BLaER1 (cell line): ENCODE measurements at regions not wholly inside any gene's neighbourhood (a gene's known extent, or its start where the extent isn't known, plus 50 kb on each side); places are given as distances from the start of the nearest gene placed in this dataset.

Source experiments
- H3K27ac ChIP-seq: shearing (Covaris generic); formaldehyde crosslinking; 2 replicates; pipeline ENCODE4 v1.8.1; 2022
- H3K27me3 ChIP-seq: shearing (Covaris generic); formaldehyde crosslinking; 2 replicates; pipeline ENCODE4 v1.8.1; 2022
- H3K36me3 ChIP-seq: shearing (Covaris generic); formaldehyde crosslinking; 2 replicates; pipeline ENCODE4 v1.8.1; 2022
- H3K4me1 ChIP-seq: shearing (Covaris generic); formaldehyde crosslinking; 2 replicates; pipeline ENCODE4 v1.8.1; 2022
- H3K4me2 ChIP-seq: shearing (Covaris generic); formaldehyde crosslinking; 2 replicates; pipeline ENCODE4 v1.8.1; 2022
- H3K4me3 ChIP-seq: shearing (Covaris generic); formaldehyde crosslinking; 2 replicates; pipeline ENCODE4 v1.8.1; 2022
- H3K9ac ChIP-seq: shearing (Covaris generic); formaldehyde crosslinking; 2 replicates; pipeline ENCODE4 v1.8.1; 2022
- H3K9me3 ChIP-seq: shearing (Covaris generic); formaldehyde crosslinking; 2 replicates; pipeline ENCODE4 v1.8.1; 2022
- H4K20me1 ChIP-seq: shearing (Covaris generic); formaldehyde crosslinking; 2 replicates; pipeline ENCODE4 v1.8.1; 2022
- Cebpa-rat ChIP-seq: shearing (Covaris generic); IDR thresholded peaks from 2 replicates; pipeline ENCODE4 v1.8.1; 2022

DNA sequence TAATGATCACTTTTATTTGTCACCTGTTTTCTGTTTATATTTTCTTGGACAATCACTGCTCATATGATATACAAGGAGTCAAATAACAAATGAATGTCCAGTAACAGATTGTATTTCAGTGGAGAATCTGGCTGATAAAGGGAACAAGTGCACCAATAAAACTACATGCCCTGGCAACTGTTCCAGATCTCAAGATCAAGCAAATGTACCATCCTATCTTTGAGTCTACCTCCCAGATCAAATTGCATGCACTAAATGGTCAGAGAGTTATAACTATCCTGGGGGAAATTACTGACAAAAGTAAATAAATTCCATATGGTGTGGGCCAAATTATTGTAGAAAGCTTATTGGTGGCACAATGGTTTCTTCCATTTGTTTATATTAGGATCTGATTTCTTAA, 452.8 kb downstream of the MBD2 start:
- no peak for TF ChIP-seq Cebpa-rat
- Histone ChIP-seq H3K4me2 (no peak overlapping the region), H3K27me3 (no peaks in the 10 kb centered on the region), H3K4me3 (no peak overlapping the region), H3K9me3 (no peaks in the 10 kb centered on the region), H3K36me3 (no peaks in the 10 kb centered on the region), H3K4me1 (no peaks in the 10 kb centered on the region), H3K9ac (no peak overlapping the region), H4K20me1 (no peaks in the 10 kb centered on the region), H3K27ac (no peak overlapping the region)

DNA sequence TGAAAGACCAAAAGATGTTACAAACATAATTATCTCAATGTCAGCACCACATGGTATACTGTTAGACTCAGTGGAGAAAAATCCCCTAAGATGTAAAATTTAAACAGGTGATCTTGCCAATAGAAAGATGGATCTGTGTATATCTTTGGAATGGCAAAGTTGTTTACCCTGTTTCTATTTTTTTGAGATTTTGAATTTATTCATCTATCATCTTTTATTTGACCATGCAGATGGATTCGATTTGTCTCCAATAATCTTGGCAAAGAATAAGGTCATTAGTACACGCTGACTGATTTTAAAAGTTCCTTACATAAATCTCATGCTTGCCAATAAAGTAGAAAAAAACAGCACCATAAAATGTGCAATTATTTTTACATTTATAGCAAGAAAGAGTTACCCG, 459.3 kb downstream of the MBD2 start:
- H3K9me3 ChIP-seq = no peaks in the 10 kb centered on the region
- no peak for TF ChIP-seq Cebpa-rat
- H3K36me3 ChIP-seq = no peaks in the 10 kb centered on the region
- no peak overlapping the region for H3K27ac ChIP-seq
- no peak overlapping the region for H3K9ac ChIP-seq
- 0 out of 2 replicates have a peak, but pooled peaks cover 3% of the 10 kb centered on the region for H3K4me1 ChIP-seq
- no peaks in the 10 kb centered on the region for H3K27me3 ChIP-seq
- H3K4me2 ChIP-seq = no peak overlapping the region
- no peaks in the 10 kb centered on the region for H4K20me1 ChIP-seq
- no peak overlapping the region for H3K4me3 ChIP-seq

DNA sequence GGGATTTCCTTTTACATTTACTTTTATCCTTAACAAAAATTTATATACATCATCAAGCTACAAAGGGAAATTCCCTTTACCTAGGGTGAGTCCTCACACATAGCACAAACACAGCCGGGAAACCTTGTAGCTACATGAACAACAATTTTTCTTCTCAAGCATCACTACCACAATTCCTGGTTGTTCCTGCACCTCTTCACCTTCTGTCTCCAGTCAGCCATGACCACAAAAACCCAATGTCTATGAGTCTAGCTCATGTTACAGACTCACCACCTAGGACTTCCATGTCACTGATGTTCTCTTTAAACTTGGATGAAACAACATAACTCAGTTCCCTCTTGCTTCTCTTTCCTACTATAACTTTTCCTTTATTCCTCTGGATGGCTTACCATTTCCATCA, 460.4 kb downstream of the MBD2 start:
- H3K27ac ChIP-seq = no peak overlapping the region
- no peaks in the 10 kb centered on the region for H3K9me3 ChIP-seq
- H3K4me1 ChIP-seq = 0 out of 2 replicates have a peak, but pooled peaks cover 3% of the 10 kb centered on the region
- no peak overlapping the region for H3K9ac ChIP-seq
- TF ChIP-seq Cebpa-rat = no peak
- H3K4me2 ChIP-seq = no peak overlapping the region
- H3K4me3 ChIP-seq = no peak overlapping the region
- no peaks in the 10 kb centered on the region for H3K36me3 ChIP-seq
- H3K27me3 ChIP-seq = no peaks in the 10 kb centered on the region
- H4K20me1 ChIP-seq = no peaks in the 10 kb centered on the region

DNA sequence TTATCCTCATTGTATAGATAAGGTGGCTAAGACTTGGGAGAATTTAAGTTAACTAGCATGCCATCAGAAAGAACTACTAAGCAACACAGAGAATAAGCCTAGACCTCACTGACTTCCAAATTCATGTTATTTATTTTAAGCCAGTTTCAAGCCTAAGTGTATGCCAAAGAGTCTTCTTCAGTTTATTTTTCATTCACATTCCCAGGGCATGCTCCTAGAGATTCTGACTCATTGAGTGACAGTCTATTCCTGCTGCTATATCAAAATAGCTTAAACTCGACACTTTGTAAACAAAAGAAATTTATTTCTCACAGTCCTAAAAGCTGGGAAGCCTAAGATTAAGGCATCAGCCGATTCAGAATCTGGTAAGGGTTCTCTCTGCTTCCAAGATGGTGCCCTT, 467.1 kb downstream of the MBD2 start:
- no peak overlapping the region for H3K4me2 ChIP-seq
- H3K9ac ChIP-seq = no peak overlapping the region
- H3K27ac ChIP-seq = no peak overlapping the region

DNA sequence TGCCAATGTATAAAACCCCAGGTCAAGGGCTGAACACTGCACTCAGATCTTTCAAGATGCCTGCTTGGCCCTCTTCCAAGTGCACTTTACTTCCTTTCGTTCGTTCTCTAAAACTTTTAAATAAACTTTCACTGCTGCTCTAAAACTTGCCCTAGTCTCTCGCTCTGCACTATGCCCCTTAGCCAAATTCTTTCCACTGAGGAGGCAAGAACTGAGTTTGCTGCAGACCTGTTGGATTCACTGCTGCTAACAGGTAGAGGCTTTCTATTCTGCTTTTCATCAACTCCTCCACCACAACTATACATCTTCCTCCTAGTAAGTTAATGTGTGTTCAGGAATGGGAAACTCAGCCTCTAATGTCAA, 467.9 kb downstream of the MBD2 start:
- Histone ChIP-seq H3K9me3 (no peaks in the 10 kb centered on the region), H3K9ac (no peak overlapping the region), H3K36me3 (no peaks in the 10 kb centered on the region), H3K27ac (no peak overlapping the region), H4K20me1 (no peaks in the 10 kb centered on the region), H3K4me3 (no peak overlapping the region), H3K4me1 (no peaks in the 10 kb centered on the region), H3K4me2 (no peak overlapping the region), H3K27me3 (no peaks in the 10 kb centered on the region)
- TF ChIP-seq Cebpa-rat = no peak

More for the DNA sequence above, 467.1 kb downstream of the MBD2 start:
- H3K4me1 ChIP-seq = no peaks in the 10 kb centered on the region
- H3K36me3 ChIP-seq = no peaks in the 10 kb centered on the region
- no peaks in the 10 kb centered on the region for H4K20me1 ChIP-seq
- no peak for TF ChIP-seq Cebpa-rat
- H3K27me3 ChIP-seq = no peaks in the 10 kb centered on the region
- no peaks in the 10 kb centered on the region for H3K9me3 ChIP-seq
- no peak overlapping the region for H3K4me3 ChIP-seq

DNA sequence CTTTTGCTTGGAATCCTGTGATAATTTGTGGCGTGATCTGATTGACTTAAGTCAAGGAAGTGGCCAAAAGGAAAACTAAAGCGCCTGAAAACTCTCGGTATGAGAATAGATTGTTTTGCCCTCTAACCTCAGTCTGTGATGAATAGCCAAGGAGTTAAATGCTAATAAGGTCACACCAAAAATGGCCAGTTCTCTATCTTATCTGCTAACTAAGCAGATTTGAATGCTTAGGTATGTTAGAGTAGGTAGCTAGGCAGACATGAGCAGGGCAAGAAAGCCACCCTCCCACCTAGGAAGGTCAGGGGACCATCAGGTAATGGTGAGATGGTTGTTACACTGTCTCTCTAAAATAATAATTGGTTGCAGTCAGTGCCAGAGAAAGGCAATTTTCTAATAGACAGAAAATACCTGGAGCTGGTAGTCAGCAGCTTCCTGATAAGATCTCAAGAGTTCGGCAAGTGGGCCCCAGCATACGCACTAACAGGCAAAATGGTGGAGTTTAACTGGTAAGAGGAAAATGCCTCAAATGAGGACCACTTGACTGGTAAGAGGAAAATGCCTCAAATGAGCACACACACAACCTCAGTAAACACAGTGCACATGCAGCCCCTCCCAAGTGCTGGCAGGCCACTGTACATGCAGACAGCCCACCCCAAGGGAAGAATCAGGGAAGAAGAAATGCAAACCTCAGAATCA, 468.4 kb downstream of the MBD2 start:
- Histone ChIP-seq H3K27ac (no peak overlapping the region), H3K9ac (no peak overlapping the region), H4K20me1 (no peaks in the 10 kb centered on the region), H3K36me3 (no peaks in the 10 kb centered on the region), H3K4me3 (no peak overlapping the region), H3K4me2 (no peak overlapping the region), H3K4me1 (no peaks in the 10 kb centered on the region), H3K9me3 (no peaks in the 10 kb centered on the region), H3K27me3 (no peaks in the 10 kb centered on the region)
- no peak for TF ChIP-seq Cebpa-rat

DNA sequence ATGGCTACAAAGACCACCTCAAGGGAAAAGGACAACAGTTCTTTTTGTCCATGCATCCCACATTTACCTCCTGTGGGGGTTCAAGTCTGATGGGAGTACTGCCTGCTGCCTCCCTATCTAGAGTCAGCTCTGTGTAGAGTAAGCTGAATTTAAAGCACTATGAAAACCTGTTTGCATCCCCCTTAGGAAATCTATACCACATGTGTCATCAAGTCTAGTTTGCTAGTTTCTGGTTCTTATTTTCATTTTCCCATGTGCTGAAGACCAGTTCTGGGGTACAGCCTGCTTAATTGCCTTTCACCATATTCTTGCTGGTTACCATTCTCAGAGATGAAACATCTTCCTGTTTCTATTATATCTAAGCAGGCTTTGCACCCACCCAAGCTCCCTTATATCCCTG, 470.3 kb downstream of the MBD2 start:
- H3K9me3 ChIP-seq = no peaks in the 10 kb centered on the region
- H3K36me3 ChIP-seq = no peaks in the 10 kb centered on the region
- no peak for TF ChIP-seq Cebpa-rat
- H3K27ac ChIP-seq = no peak overlapping the region
- H4K20me1 ChIP-seq = no peaks in the 10 kb centered on the region
- H3K9ac ChIP-seq = no peak overlapping the region
- H3K27me3 ChIP-seq = no peaks in the 10 kb centered on the region
- H3K4me3 ChIP-seq = no peak overlapping the region
- H3K4me1 ChIP-seq = no peaks in the 10 kb centered on the region
- no peak overlapping the region for H3K4me2 ChIP-seq

DNA sequence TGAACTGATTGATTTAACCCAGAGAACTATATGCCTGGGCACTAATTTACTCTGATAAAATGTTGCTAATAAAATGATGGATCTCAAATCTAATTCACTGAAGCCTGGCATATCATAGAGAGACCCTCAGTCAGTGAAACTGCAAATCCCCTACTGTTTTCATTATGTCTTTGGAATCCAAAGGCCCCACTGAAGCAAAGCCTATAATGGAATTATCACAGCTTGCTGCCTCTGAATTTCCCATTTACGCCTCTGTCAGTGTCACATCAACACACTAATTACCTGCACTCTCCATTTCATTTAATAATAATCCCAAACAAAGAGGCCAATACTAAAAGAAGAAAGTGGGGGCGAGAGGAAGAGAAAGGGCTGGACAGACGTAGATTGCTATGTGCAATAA, 470.9 kb downstream of the MBD2 start:
- Histone ChIP-seq H3K4me3 (no peak overlapping the region), H3K4me1 (no peaks in the 10 kb centered on the region)
- no peak for TF ChIP-seq Cebpa-rat

DNA sequence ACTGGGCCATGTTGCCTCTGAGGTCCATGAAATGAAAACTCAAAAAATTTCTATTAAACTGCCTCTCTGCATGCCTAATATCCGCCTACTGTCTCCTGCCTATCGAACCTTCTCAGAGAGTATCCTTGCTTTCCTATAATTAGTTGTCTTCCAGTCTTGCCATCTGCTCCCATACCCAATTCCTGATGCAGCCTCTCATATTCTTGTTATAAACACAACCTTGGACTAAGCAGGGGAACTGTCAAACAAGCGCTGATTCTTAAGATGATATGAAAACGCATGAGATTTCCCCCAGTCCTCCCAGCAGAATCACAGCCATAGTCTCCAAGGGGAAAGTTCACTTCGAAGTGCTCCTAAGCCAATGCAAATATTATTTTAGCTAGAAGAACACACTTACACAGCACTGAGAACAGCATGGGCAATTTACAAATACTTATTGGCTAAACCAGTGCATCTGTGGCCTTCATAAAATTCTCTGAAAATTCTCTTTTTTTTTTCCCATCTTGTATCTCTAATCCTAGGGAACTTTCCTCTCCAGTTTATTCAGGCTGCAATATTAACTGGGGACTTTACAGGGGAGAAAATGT, 471.6 kb downstream of the MBD2 start:
- no peaks in the 10 kb centered on the region for H3K9me3 ChIP-seq
- no peak overlapping the region for H3K27ac ChIP-seq
- no peak overlapping the region for H3K9ac ChIP-seq
- H3K4me1 ChIP-seq = no peaks in the 10 kb centered on the region
- H3K4me3 ChIP-seq = no peak overlapping the region
- H3K4me2 ChIP-seq = no peak overlapping the region
- H3K27me3 ChIP-seq = no peaks in the 10 kb centered on the region
- no peaks in the 10 kb centered on the region for H3K36me3 ChIP-seq
- no peaks in the 10 kb centered on the region for H4K20me1 ChIP-seq
- TF ChIP-seq Cebpa-rat = no peak

More for the DNA sequence above, 470.9 kb downstream of the MBD2 start:
- no peaks in the 10 kb centered on the region for H4K20me1 ChIP-seq
- H3K9ac ChIP-seq = no peak overlapping the region
- no peak overlapping the region for H3K27ac ChIP-seq
- no peak overlapping the region for H3K4me2 ChIP-seq
- H3K27me3 ChIP-seq = no peaks in the 10 kb centered on the region
- H3K36me3 ChIP-seq = no peaks in the 10 kb centered on the region
- H3K9me3 ChIP-seq = no peaks in the 10 kb centered on the region

DNA sequence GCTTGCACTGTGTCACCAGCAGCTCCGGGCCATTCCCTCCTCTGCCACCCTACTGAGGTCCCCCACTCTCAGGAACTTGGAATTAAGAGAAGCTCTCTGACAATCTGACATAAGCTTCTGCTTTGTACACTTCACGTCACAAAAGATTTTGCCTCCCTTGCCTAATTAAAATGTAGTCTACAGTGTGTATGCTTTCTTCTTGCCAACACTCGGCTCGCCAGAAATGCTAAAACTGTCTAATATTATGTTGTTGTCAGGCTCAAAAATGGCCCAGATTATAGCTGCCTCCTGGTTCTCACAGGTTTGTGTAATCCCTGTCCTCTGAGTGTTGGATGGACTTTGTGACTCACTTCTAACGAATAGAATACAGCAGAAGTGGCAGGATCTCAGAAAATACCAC, 474.7 kb downstream of the MBD2 start:
- no peak for TF ChIP-seq Cebpa-rat
- Histone ChIP-seq H3K4me2 (no peak overlapping the region), H3K9ac (no peak overlapping the region), H3K36me3 (no peaks in the 10 kb centered on the region), H3K27me3 (no peaks in the 10 kb centered on the region), H3K4me3 (no peak overlapping the region), H3K27ac (no peak overlapping the region), H4K20me1 (no peaks in the 10 kb centered on the region), H3K4me1 (no peaks in the 10 kb centered on the region), H3K9me3 (no peaks in the 10 kb centered on the region)

DNA sequence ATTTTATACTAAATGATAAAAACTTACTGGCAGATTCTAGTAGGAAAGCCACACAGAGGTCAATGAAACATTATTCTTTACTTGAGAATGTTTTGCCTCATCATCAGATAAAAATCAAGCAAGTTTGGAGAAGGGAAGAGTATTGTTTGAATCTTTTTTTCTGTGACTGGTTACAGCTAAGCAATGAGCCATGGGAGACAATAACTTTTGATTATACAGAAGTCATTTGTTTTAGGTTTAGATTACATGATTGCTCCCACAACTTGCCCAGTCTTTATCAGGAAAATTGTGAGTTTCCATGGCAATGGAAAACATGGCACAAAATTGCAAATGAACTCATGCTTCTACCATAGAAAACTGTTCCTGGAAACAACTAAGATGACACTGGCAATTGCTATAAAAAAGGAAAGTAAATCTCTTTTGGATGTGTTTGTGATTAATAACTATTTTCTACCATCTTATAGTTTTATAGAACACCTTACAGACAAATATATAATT, 476.8 kb downstream of the MBD2 start:
- Histone ChIP-seq H3K9ac (no peak overlapping the region), H3K4me2 (no peak overlapping the region), H3K9me3 (no peaks in the 10 kb centered on the region), H3K4me3 (no peak overlapping the region), H4K20me1 (no peaks in the 10 kb centered on the region), H3K36me3 (no peaks in the 10 kb centered on the region), H3K27me3 (no peaks in the 10 kb centered on the region), H3K27ac (no peak overlapping the region), H3K4me1 (no peaks in the 10 kb centered on the region)
- no peak for TF ChIP-seq Cebpa-rat
